ENCODE measurements at regions not wholly inside any gene's neighbourhood (a gene's known extent, or its start where the extent isn't known, plus 50 kb on each side); places are given as distances from the start of the nearest gene placed in this dataset.

- H3K27me3 ChIP-seq = no peaks in the 10 kb centered on the region
- 63 to 70% (median 65%) methylated on average over 5 of the region's 5 CpGs for WGBS, 4 donors
- H3K4me1 ChIP-seq = no peaks in the 10 kb centered on the region
- TF ChIP-seq CTCF (IDR thresholded peaks at IDR 0.05) = no peak
- TF ChIP-seq POLR2A (IDR thresholded peaks at IDR 0.05) = no peak
- H3K27ac ChIP-seq = no peak overlapping the region
- ATAC-seq (no peak), DNase-seq (no peak)
- no peaks in the 10 kb centered on the region for H3K36me3 ChIP-seq
- peaks cover 0 to 3% (median 0%) of the 10 kb centered on the region in 12 donors for H3K9me3 ChIP-seq
- intact Hi-C loops (cut with DNase I) = no loop called here
- no peak overlapping the region for H3K4me3 ChIP-seq
These were observed 125.1 kb downstream of the MED10 start for GRCh38 chr5:6253281-6253680.

GRCh38 chr5:6252581-6252980 is 125.8 kb downstream of the MED10 start:
- intact Hi-C loops (cut with DNase I) = no loop called here
- ATAC-seq = no peak
- H3K9me3 ChIP-seq = peaks cover 0 to 3% (median 0%) of the 10 kb centered on the region in 12 donors

GRCh38 chr5:6251565-6252102 is 126.7 kb downstream of the MED10 start:
- TF ChIP-seq CTCF (IDR thresholded peaks at IDR 0.05) (no peak), POLR2A (IDR thresholded peaks at IDR 0.05) (no peak)
- H3K4me3 ChIP-seq = no peak overlapping the region
- DNase-seq (no peak), ATAC-seq (no peak)
- H3K9me3 ChIP-seq = peaks cover 0 to 3% (median 0%) of the 10 kb centered on the region in 12 donors
- H3K4me1 ChIP-seq = no peaks in the 10 kb centered on the region
- 79 to 87% (median 86%) methylated on average over 5 to 7 of the region's 7 CpGs for WGBS, 4 donors
- intact Hi-C loops (cut with DNase I) = no loop called here
- no peaks in the 10 kb centered on the region for H3K27me3 ChIP-seq
- H3K27ac ChIP-seq = no peak overlapping the region
- no peaks in the 10 kb centered on the region for H3K36me3 ChIP-seq

More at GRCh38 chr5:6252581-6252980, 125.8 kb downstream of the MED10 start:
- TF ChIP-seq POLR2A (IDR thresholded peaks at IDR 0.05) (no peak), CTCF (IDR thresholded peaks at IDR 0.05) (no peak)
- no peaks in the 10 kb centered on the region for H3K36me3 ChIP-seq
- 68 to 81% (median 75%) methylated on average over 6 of the region's 6 CpGs for WGBS, 4 donors
- H3K27ac ChIP-seq = no peak overlapping the region
- no peaks in the 10 kb centered on the region for H3K4me1 ChIP-seq
- H3K4me3 ChIP-seq = no peak overlapping the region
- DNase-seq = no peak
- no peaks in the 10 kb centered on the region for H3K27me3 ChIP-seq

GRCh38 chr5:6250121-6250520 is 128.2 kb downstream of the MED10 start:
- ATAC-seq = no peak
- peaks cover 0 to 3% (median 0%) of the 10 kb centered on the region in 12 donors for H3K9me3 ChIP-seq
- no peak for TF ChIP-seq CTCF (IDR thresholded peaks at IDR 0.05)
- no peak for TF ChIP-seq POLR2A (IDR thresholded peaks at IDR 0.05)
- no peaks in the 10 kb centered on the region for H3K36me3 ChIP-seq
- no peak overlapping the region for H3K27ac ChIP-seq
- intact Hi-C loops (cut with DNase I) = no loop called here
- H3K4me3 ChIP-seq = no peak overlapping the region
- WGBS, 4 donors = 84 to 90% (median 86%) methylated on average over 7 of the region's 7 CpGs
- DNase-seq = no peak
- no peaks in the 10 kb centered on the region for H3K27me3 ChIP-seq
- no peaks in the 10 kb centered on the region for H3K4me1 ChIP-seq

Data from heart left ventricle (tissue), 16 donors.